WERI-Rb-1 (cell line): ENCODE measurements at regions not wholly inside any gene's neighbourhood (a gene's known extent, or its start where the extent isn't known, plus 50 kb on each side); places are given as distances from the start of the nearest gene placed in this dataset.
"Not testable (repeated sequence)": the region's sequence is repeated elsewhere in the genome, so short reads cannot be mapped to it uniquely, and the experiment has no call there.

ENCODE experiments used
- DNase-seq: peaks from one replicate; pipeline ENCODE4 v3.0.0-alpha.2; 2020
- H3K27ac ChIP-seq: fragments of 250-450 bp; sonication (Bioruptor Pico); 2 replicates; pipeline ENCODE4 v1.5.1; 2020; ENCODE audit warnings: mild to moderate bottlenecking, moderate library complexity
- H3K27me3 ChIP-seq: fragments of 250-450 bp; sonication (Bioruptor Pico); 2 replicates; pipeline ENCODE4 v1.5.1; 2021; ENCODE audit warnings: mild to moderate bottlenecking, low read depth, moderate library complexity; ENCODE audit not compliant: insufficient read depth, severe bottlenecking
- H3K36me3 ChIP-seq: fragments of 250-450 bp; sonication (Bioruptor Pico); 2 replicates; pipeline ENCODE4 v1.5.1; 2020; ENCODE audit warnings: mild to moderate bottlenecking, moderate library complexity
- H3K4me3 ChIP-seq: 2 replicates; pipeline ENCODE4 v1.5.1; 2011; ENCODE audit warnings: low read depth, mild to moderate bottlenecking, control low read depth, low read length
- H3K9me3 ChIP-seq: fragments of 250-450 bp; sonication (Bioruptor Pico); 2 replicates; pipeline ENCODE4 v1.5.1; 2021; ENCODE audit warnings: mild to moderate bottlenecking, moderate library complexity; ENCODE audit not compliant: severe bottlenecking
- TF ChIP-seq, protein P1 (sequence below): IDR thresholded peaks from 2 replicates; pipeline ENCODE4 v1.5.1; 2011; ENCODE audit warnings: low read depth, mild to moderate bottlenecking, control low read depth, inconsistent platforms, low read length

DNA sequence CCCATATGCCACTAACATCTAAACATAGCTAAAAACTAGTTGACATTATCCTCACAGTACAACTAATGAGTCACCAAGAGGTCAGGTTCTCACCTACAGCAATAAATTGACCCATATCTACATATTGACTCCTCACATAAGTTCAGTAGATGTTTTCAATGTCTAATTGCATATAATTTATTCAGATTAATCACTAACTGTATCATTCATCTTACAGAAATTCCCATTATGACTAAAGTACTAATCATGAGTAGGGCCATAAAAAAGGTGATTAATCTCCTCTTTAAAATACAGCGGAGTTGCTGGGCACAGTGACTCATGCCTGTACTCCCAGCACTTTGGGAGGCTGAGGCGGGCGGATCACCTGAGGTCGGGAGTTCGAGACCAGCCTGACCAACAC is 82.4 kb upstream of the ST3GAL6 start:
- TF ChIP-seq, protein P1, sequence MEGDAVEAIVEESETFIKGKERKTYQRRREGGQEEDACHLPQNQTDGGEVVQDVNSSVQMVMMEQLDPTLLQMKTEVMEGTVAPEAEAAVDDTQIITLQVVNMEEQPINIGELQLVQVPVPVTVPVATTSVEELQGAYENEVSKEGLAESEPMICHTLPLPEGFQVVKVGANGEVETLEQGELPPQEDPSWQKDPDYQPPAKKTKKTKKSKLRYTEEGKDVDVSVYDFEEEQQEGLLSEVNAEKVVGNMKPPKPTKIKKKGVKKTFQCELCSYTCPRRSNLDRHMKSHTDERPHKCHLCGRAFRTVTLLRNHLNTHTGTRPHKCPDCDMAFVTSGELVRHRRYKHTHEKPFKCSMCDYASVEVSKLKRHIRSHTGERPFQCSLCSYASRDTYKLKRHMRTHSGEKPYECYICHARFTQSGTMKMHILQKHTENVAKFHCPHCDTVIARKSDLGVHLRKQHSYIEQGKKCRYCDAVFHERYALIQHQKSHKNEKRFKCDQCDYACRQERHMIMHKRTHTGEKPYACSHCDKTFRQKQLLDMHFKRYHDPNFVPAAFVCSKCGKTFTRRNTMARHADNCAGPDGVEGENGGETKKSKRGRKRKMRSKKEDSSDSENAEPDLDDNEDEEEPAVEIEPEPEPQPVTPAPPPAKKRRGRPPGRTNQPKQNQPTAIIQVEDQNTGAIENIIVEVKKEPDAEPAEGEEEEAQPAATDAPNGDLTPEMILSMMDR, result no peak
- Histone ChIP-seq H3K4me3 (no peak overlapping the region), H3K27me3 (no peaks in the 10 kb centered on the region), H3K27ac (no peak overlapping the region), H3K36me3 (no peaks in the 10 kb centered on the region), H3K9me3 (no peaks in the 10 kb centered on the region)
- DNase-seq, result no peak

DNA sequence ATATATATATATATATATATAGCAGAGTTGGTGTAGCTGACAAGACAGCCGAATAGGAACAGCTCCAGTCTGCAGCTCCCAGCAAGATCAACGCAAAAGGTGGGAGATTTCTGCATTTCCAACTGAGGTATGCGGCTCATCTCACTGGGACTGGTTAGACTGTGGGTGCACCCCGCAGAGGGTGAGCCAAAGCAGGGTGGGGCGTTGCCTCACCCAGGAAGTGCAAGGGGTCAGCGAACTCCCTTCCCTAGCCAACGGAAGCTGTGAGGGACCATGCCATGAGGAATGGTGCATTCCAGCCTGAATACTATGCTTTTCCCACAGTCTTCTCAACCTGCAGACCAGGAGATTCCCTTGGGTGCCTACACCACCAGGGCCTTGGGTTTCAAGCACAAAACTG is 81.7 kb upstream of the ST3GAL6 start:
- H3K36me3 ChIP-seq, result no peaks in the 10 kb centered on the region
- no peak for DNase-seq
- H3K4me3 ChIP-seq, result no peak overlapping the region
- H3K9me3 ChIP-seq, result no peaks in the 10 kb centered on the region
- H3K27ac ChIP-seq, result no peak overlapping the region
- H3K27me3 ChIP-seq, result no peaks in the 10 kb centered on the region
- TF ChIP-seq, protein P1, result no peak

DNA sequence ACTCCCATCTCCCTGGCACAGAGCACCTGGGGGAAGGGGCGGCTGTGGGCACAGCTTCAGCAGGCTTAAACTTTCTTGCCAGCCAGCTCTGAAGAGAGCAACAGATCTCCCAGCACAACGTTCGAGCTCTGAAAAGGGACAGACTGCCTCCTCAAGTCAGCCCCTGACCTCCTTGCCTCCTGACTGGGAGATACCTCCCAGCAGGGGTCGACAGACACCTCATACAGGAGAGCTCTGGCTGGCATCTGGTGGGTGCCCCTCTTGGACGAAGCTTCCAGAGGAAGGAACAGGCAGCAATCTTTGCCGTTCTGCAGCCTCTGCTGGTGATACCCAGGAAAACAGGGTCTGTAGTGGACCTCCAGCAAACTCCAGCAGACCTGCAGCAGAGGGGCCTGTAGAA is 80.7 kb upstream of the ST3GAL6 start:
- H3K27ac ChIP-seq, result not testable (repeated sequence)

DNA sequence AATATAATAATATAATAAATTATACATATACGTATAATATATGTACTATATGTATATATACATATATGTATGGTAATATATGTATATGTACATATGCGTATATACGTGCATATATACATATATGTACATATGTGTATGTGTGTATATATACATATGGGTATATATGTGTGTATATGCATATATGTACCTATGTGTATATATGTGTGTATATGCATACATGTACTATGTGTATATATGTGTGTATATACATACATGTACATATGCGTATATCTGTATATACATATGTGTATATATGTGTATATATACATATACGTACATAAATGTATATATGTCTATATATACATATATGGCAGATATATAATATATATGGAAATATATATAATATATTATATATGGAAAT is 74.8 kb upstream of the ST3GAL6 start:
- no peak for DNase-seq
- no peak overlapping the region for H3K27ac ChIP-seq
- H3K9me3 ChIP-seq, result no peaks in the 10 kb centered on the region
- TF ChIP-seq, protein P1, result no peak
- no peak overlapping the region for H3K4me3 ChIP-seq
- H3K27me3 ChIP-seq, result no peaks in the 10 kb centered on the region
- H3K36me3 ChIP-seq, result no peaks in the 10 kb centered on the region

More for the DNA sequence above, 80.7 kb upstream of the ST3GAL6 start:
- H3K9me3 ChIP-seq, H3K4me3 ChIP-seq, H3K27me3 ChIP-seq, DNase-seq, H3K36me3 ChIP-seq: not testable (repeated sequence)

DNA sequence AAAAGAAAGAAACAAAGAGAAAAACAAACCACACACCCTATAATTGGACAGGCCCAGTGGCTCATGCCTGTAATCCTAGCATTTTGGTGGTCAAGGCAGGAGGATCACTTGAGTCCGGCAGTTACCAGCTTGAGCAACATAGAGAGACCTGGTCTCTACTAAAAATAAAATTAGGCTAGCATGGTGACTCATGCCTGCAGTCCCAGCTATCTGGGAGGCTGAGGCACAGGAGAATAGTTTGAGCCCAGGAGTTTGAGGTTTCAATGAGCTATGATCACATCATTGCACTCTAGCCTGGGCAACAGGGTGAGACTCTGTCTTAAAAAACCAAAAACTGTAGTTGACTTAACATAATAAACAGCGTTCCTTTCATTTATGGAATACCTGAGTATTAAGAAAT is 72.3 kb upstream of the ST3GAL6 start:
- Histone ChIP-seq H3K9me3 (no peaks in the 10 kb centered on the region), H3K4me3 (no peak overlapping the region), H3K27ac (no peak overlapping the region), H3K36me3 (no peaks in the 10 kb centered on the region), H3K27me3 (no peaks in the 10 kb centered on the region)
- TF ChIP-seq, protein P1, result no peak
- no peak for DNase-seq

DNA sequence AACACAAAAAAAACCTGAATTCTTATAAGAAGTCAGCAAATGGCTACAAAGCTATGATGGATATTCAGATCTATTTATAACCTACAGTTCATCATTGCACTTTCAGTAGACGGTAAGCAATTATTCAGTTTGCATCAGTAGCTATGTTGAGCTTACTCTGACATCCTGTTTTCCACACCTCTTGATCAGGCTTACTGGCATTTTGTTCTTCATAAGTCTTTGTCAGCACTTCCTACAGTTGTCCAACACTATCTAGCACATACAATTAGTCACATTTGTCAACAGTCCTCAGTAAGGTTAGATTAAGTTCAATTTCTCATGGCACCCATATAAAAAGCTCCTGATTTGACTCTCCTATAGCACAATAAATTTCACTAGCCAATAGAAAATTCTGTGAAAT is 71.2 kb upstream of the ST3GAL6 start:
- H3K36me3 ChIP-seq, result no peaks in the 10 kb centered on the region
- H3K27me3 ChIP-seq, result no peaks in the 10 kb centered on the region
- no peak for DNase-seq
- no peak overlapping the region for H3K4me3 ChIP-seq
- no peaks in the 10 kb centered on the region for H3K9me3 ChIP-seq
- H3K27ac ChIP-seq, result no peak overlapping the region
- TF ChIP-seq, protein P1, result no peak
